ENCODE measurements at regions not wholly inside any gene's neighbourhood (a gene's known extent, or its start where the extent isn't known, plus 50 kb on each side); places are given as distances from the start of the nearest gene placed in this dataset.

- no peaks in the 10 kb centered on the region for H3K36me3 ChIP-seq (ENCODE audit: control insufficient read depth in 2 of 2, insufficient read depth in 2 of 2, low read length in 1 of 2)
- no peak overlapping the region for H3K27ac ChIP-seq (ENCODE audit: control insufficient read depth, insufficient read depth)
- ChIA-PET RAD21 (ENCODE audit: unreplicated experiment) (no interaction called here), POLR2A (no interaction called here), CTCF (no interaction called here), SMC1A (ENCODE audit: uncharacterized antibody, unreplicated experiment) (no interaction called here)
- TF ChIP-seq JUND (IDR thresholded peaks at IDR 0.05; ENCODE audit: low read depth, low read length) (no peak), RBBP5 (conservative IDR thresholded peaks at IDR 0.05) (no peak), HDAC6 (IDR thresholded peaks at IDR 0.05; ENCODE audit: unreplicated experiment) (no peak), GATAD2B (conservative IDR thresholded peaks at IDR 0.05; ENCODE audit: low read depth) (no peak), MYB (IDR thresholded peaks at IDR 0.05; ENCODE audit: borderline replicate concordance, low read depth, low read length) (no peak), MYC (IDR thresholded peaks at IDR 0.05; ENCODE audit: insufficient read depth, insufficient read length, insufficient replicate concordance, low read length, severe bottlenecking) (no peak), SREBF2 (IDR thresholded peaks at IDR 0.05; ENCODE audit: low read length) (no peak), FOS (IDR thresholded peaks at IDR 0.05; ENCODE audit: borderline replicate concordance, extremely low read depth, insufficient read length) (no peak), POLR2AphosphoS5 (IDR thresholded peaks at IDR 0.05; ENCODE audit: low read length) (no peak), PAX5 (IDR thresholded peaks at IDR 0.05; ENCODE audit: borderline replicate concordance, low read depth, low read length) (no peak)
- no peaks in the 10 kb centered on the region for H3K9me3 ChIP-seq (replicated peaks; ENCODE audit: control insufficient read depth, insufficient read depth, low read length)
- no peak overlapping the region for H2AFZ ChIP-seq (ENCODE audit: control insufficient read depth, low read depth, low read length)
- no peak overlapping the region for H3K4me3 ChIP-seq
- H3K9ac ChIP-seq (ENCODE audit: control insufficient read depth, insufficient read depth, low read length) = no peak overlapping the region
- DNase-seq (ENCODE audit: low read depth, low spot score) (no peak), FAIRE-seq (no peak), ATAC-seq (no peak)
- 34% methylated on average over 10 of the region's 10 CpGs for WGBS (ENCODE audit: insufficient coverage, insufficient replicate concordance, low lambda C conversion rate, missing lambda C conversion rate)
- peaks cover 0 to 2% of the 10 kb centered on the region in 2 experiments; a peak in 2 of 4 replicates for H3K27me3 ChIP-seq (replicated peaks in 1 of 2; ENCODE audit: control insufficient read depth in 2 of 2, insufficient read depth in 2 of 2, low read length in 1 of 2)
- intact Hi-C loops (cut with micrococcal nuclease; ENCODE audit: unreplicated experiment) (no loop called here), in situ Hi-C loops (cut with MboI) (no loop called here)
- BruUV-seq (replicated peaks) = no TSS peak
- H3K79me2 ChIP-seq (ENCODE audit: control insufficient read depth, insufficient read depth, low read length) = no peaks in the 10 kb centered on the region
- no peak overlapping the region for H3K4me2 ChIP-seq (ENCODE audit: control insufficient read depth, insufficient read depth)
- H3K4me1 ChIP-seq (ENCODE audit: control insufficient read depth, insufficient read depth, low read length) = no peaks in the 10 kb centered on the region
- no peaks in the 10 kb centered on the region for H4K20me1 ChIP-seq (ENCODE audit: control insufficient read depth, insufficient read depth)
Observed at GRCh38 chr1:30525971-30526651, 197.3 kb downstream of the MATN1 start.
